ENCODE measurements at regions not wholly inside any gene's neighbourhood (a gene's known extent, or its start where the extent isn't known, plus 50 kb on each side); places are given as distances from the start of the nearest gene placed in this dataset.

GRCh38 chr6:99138445-99138844 lies 190.7 kb upstream of the FBXL4 start:
- no peak for TF ChIP-seq CTCF (IDR thresholded peaks at IDR 0.05; ENCODE audit: low read length)
- TF ChIP-seq EZH2 (IDR thresholded peaks at IDR 0.05; ENCODE audit: borderline replicate concordance, low read length) = no peak

Data from OCI-LY1 (cell line).